Right atrium auricular region (tissue), 2 donors: ENCODE measurements at regions not wholly inside any gene's neighbourhood (a gene's known extent, or its start where the extent isn't known, plus 50 kb on each side); places are given as distances from the start of the nearest gene placed in this dataset.

Experiments used
- DNase-seq: peaks from one replicate; pipeline ENCODE4 v3.0.0-alpha.2; 2019; ENCODE audit warnings: low spot score
- H3K27ac ChIP-seq, 2 donors: fragments of 200-600 bp; sonication (generic); 1 replicate in 1 of 2; 2 replicates in 1 of 2; pipeline ENCODE4 v1.5.1; 2016 to 2019
- H3K27me3 ChIP-seq, 2 donors: fragments of 200-600 bp; sonication (generic); one replicate each; pipeline versions ENCODE4 v1.5.1 to v1.6.0; 2017 to 2019
- H3K36me3 ChIP-seq: fragments of 200-600 bp; sonication (generic); one replicate; pipeline ENCODE4 v1.5.1; 2016
- H3K4me1 ChIP-seq, 2 donors: fragments of 200-600 bp; sonication (generic); one replicate each; pipeline versions ENCODE4 v1.5.1 to v1.6.0; 2017 to 2019
- H3K4me3 ChIP-seq, 2 donors: fragments of 200-600 bp; sonication (generic); 1 replicate in 1 of 2; 2 replicates in 1 of 2; pipeline ENCODE4 v1.5.1; 2017 to 2019; ENCODE audit warnings: mild to moderate bottlenecking in 1 of 2, moderate library complexity in 1 of 2
- H3K9me3 ChIP-seq, 2 donors: fragments of 200-600 bp; sonication (generic); one replicate each; pipeline ENCODE4 v1.5.1; 2019
- CTCF ChIP-seq, 2 donors: fragments of 200-600 bp; sonication (generic); IDR thresholded peaks; one replicate each; pipeline ENCODE4 v1.5.1; 2019; ENCODE audit warnings: antibody characterized with exemption in 2 of 2

GRCh38 chr2:144996225-144996795 lies 476.4 kb upstream of the ZEB2 start:
- no peak for DNase-seq
- TF ChIP-seq CTCF (IDR thresholded peaks at IDR 0.05): no peak
- no peaks in the 10 kb centered on the region for H3K9me3 ChIP-seq
- H3K27ac ChIP-seq: peak overlapping the region; percentile 59 to 71
- no peak overlapping the region for H3K4me3 ChIP-seq
- H3K27me3 ChIP-seq: no peaks in the 10 kb centered on the region
- H3K4me1 ChIP-seq: peaks cover 0 to 3% of the 10 kb centered on the region in 2 donors
- no peaks in the 10 kb centered on the region for H3K36me3 ChIP-seq

GRCh38 chr2:144995482-144995881 lies 475.6 kb upstream of the ZEB2 start:
- Histone ChIP-seq H3K9me3 (no peaks in the 10 kb centered on the region), H3K36me3 (no peaks in the 10 kb centered on the region), H3K27ac (peak overlapping the region; percentile 59 to 71), H3K27me3 (no peaks in the 10 kb centered on the region), H3K4me3 (no peak overlapping the region), H3K4me1 (peaks cover 0 to 3% of the 10 kb centered on the region in 2 donors)
- no peak for TF ChIP-seq CTCF (IDR thresholded peaks at IDR 0.05)
- no peak for DNase-seq

GRCh38 chr2:144990661-144991060 lies 470.7 kb upstream of the ZEB2 start:
- no peak for TF ChIP-seq CTCF (IDR thresholded peaks at IDR 0.05)
- Histone ChIP-seq H3K27ac (no peak overlapping the region), H3K4me1 (no peaks in the 10 kb centered on the region), H3K27me3 (no peaks in the 10 kb centered on the region), H3K9me3 (peaks cover 0 to 11% of the 10 kb centered on the region in 2 donors), H3K36me3 (no peaks in the 10 kb centered on the region), H3K4me3 (no peak overlapping the region)
- DNase-seq: no peak

GRCh38 chr2:144989579-144990270 lies 469.8 kb upstream of the ZEB2 start:
- Histone ChIP-seq H3K36me3 (no peaks in the 10 kb centered on the region), H3K27ac (no peak overlapping the region), H3K9me3 (peaks cover 0 to 19% of the 10 kb centered on the region in 2 donors), H3K4me1 (no peaks in the 10 kb centered on the region), H3K27me3 (no peaks in the 10 kb centered on the region), H3K4me3 (no peak overlapping the region)
- no peak for DNase-seq
- no peak for TF ChIP-seq CTCF (IDR thresholded peaks at IDR 0.05)

GRCh38 chr2:144988591-144988990 lies 468.7 kb upstream of the ZEB2 start:
- no peak for DNase-seq
- peaks cover 0 to 19% of the 10 kb centered on the region in 2 donors for H3K9me3 ChIP-seq
- no peak for TF ChIP-seq CTCF (IDR thresholded peaks at IDR 0.05)
- no peak overlapping the region for H3K4me3 ChIP-seq
- H3K36me3 ChIP-seq: no peaks in the 10 kb centered on the region
- no peaks in the 10 kb centered on the region for H3K4me1 ChIP-seq
- H3K27ac ChIP-seq: no peak overlapping the region
- H3K27me3 ChIP-seq: no peaks in the 10 kb centered on the region
